ENCODE measurements at regions not wholly inside any gene's neighbourhood (a gene's known extent, or its start where the extent isn't known, plus 50 kb on each side); places are given as distances from the start of the nearest gene placed in this dataset.

- WGBS, 2 experiments: 90 to 92% methylated on average over 1 of the region's 1 CpG
- no peak overlapping the region for H3K4me3 ChIP-seq (ENCODE audit: insufficient read depth, low read depth, low read length)
- H3K36me3 ChIP-seq (ENCODE audit: control insufficient read depth, insufficient read depth, low read length): no peaks in the 10 kb centered on the region
- no peaks in the 10 kb centered on the region for H3K27me3 ChIP-seq (ENCODE audit: control insufficient read depth, insufficient read depth, low read length, poor library complexity, severe bottlenecking)
- no peak overlapping the region for H3K27ac ChIP-seq (ENCODE audit: insufficient read depth, low read depth, low read length, poor library complexity, severe bottlenecking)
- H3K9me3 ChIP-seq (ENCODE audit: control insufficient read depth, low read length): no peaks in the 10 kb centered on the region
- no peaks in the 10 kb centered on the region for H3K4me1 ChIP-seq (ENCODE audit: control insufficient read depth, insufficient read depth, low read length)
Observed at GRCh38 chr5:121707178-121707577, 144.5 kb upstream of the FTMT start.

GRCh38 chr5:121711416-121711815 lies 140.3 kb upstream of the FTMT start:
- Histone ChIP-seq H3K9me3 (ENCODE audit: control insufficient read depth, low read length) (no peaks in the 10 kb centered on the region), H3K36me3 (ENCODE audit: control insufficient read depth, insufficient read depth, low read length) (no peaks in the 10 kb centered on the region), H3K4me1 (ENCODE audit: control insufficient read depth, insufficient read depth, low read length) (no peaks in the 10 kb centered on the region), H3K4me3 (ENCODE audit: insufficient read depth, low read depth, low read length) (no peak overlapping the region), H3K27me3 (ENCODE audit: control insufficient read depth, insufficient read depth, low read length, poor library complexity, severe bottlenecking) (no peaks in the 10 kb centered on the region), H3K27ac (ENCODE audit: insufficient read depth, low read depth, low read length, poor library complexity, severe bottlenecking) (no peak overlapping the region)

GRCh38 chr5:121719255-121719654 lies 132.4 kb upstream of the FTMT start:
- H3K4me1 ChIP-seq (ENCODE audit: control insufficient read depth, insufficient read depth, low read length): no peaks in the 10 kb centered on the region
- whole genome bisulfite sequencing, 2 experiments: 96 to 100% methylated on average over 1 to 2 of the region's 2 CpGs
- H3K9me3 ChIP-seq (ENCODE audit: control insufficient read depth, low read length): no peaks in the 10 kb centered on the region
- H3K36me3 ChIP-seq (ENCODE audit: control insufficient read depth, insufficient read depth, low read length): no peaks in the 10 kb centered on the region
- no peak overlapping the region for H3K4me3 ChIP-seq (ENCODE audit: insufficient read depth, low read depth, low read length)
- no peaks in the 10 kb centered on the region for H3K27me3 ChIP-seq (ENCODE audit: control insufficient read depth, insufficient read depth, low read length, poor library complexity, severe bottlenecking)
- H3K27ac ChIP-seq (ENCODE audit: insufficient read depth, low read depth, low read length, poor library complexity, severe bottlenecking): no peak overlapping the region

GRCh38 chr5:121725450-121725849 lies 126.2 kb upstream of the FTMT start:
- peaks cover 6% of the 10 kb centered on the region for H3K4me1 ChIP-seq (ENCODE audit: control insufficient read depth, insufficient read depth, low read length)
- H3K27ac ChIP-seq (ENCODE audit: insufficient read depth, low read depth, low read length, poor library complexity, severe bottlenecking): no peak overlapping the region
- no peak overlapping the region for H3K4me3 ChIP-seq (ENCODE audit: insufficient read depth, low read depth, low read length)
- 96 to 100% methylated on average over 1 of the region's 1 CpG for WGBS, 2 experiments
- H3K9me3 ChIP-seq (ENCODE audit: control insufficient read depth, low read length): no peaks in the 10 kb centered on the region
- H3K36me3 ChIP-seq (ENCODE audit: control insufficient read depth, insufficient read depth, low read length): no peaks in the 10 kb centered on the region
- no peaks in the 10 kb centered on the region for H3K27me3 ChIP-seq (ENCODE audit: control insufficient read depth, insufficient read depth, low read length, poor library complexity, severe bottlenecking)

GRCh38 chr5:121726991-121727390 lies 124.7 kb upstream of the FTMT start:
- H3K36me3 ChIP-seq (ENCODE audit: control insufficient read depth, insufficient read depth, low read length): no peaks in the 10 kb centered on the region
- H3K4me1 ChIP-seq (ENCODE audit: control insufficient read depth, insufficient read depth, low read length): peaks cover 6% of the 10 kb centered on the region
- no peak overlapping the region for H3K4me3 ChIP-seq (ENCODE audit: insufficient read depth, low read depth, low read length)
- H3K27me3 ChIP-seq (ENCODE audit: control insufficient read depth, insufficient read depth, low read length, poor library complexity, severe bottlenecking): no peaks in the 10 kb centered on the region
- H3K9me3 ChIP-seq (ENCODE audit: control insufficient read depth, low read length): no peaks in the 10 kb centered on the region
- no peak overlapping the region for H3K27ac ChIP-seq (ENCODE audit: insufficient read depth, low read depth, low read length, poor library complexity, severe bottlenecking)
- WGBS, 2 experiments: 92 to 95% methylated on average over 8 of the region's 8 CpGs

- no peaks in the 10 kb centered on the region for H3K9me3 ChIP-seq (ENCODE audit: control insufficient read depth, low read length)
- 33 to 63% methylated on average over 2 to 3 of the region's 3 CpGs for WGBS, 2 experiments
- no peaks in the 10 kb centered on the region for H3K27me3 ChIP-seq (ENCODE audit: control insufficient read depth, insufficient read depth, low read length, poor library complexity, severe bottlenecking)
- H3K4me1 ChIP-seq (ENCODE audit: control insufficient read depth, insufficient read depth, low read length): no peaks in the 10 kb centered on the region
- no peak overlapping the region for H3K27ac ChIP-seq (ENCODE audit: insufficient read depth, low read depth, low read length, poor library complexity, severe bottlenecking)
- no peak overlapping the region for H3K4me3 ChIP-seq (ENCODE audit: insufficient read depth, low read depth, low read length)
- no peaks in the 10 kb centered on the region for H3K36me3 ChIP-seq (ENCODE audit: control insufficient read depth, insufficient read depth, low read length)
Observed at GRCh38 chr5:121731377-121731776, 120.3 kb upstream of the FTMT start.

GRCh38 chr5:121735618-121736017 lies 116.1 kb upstream of the FTMT start:
- no peak overlapping the region for H3K4me3 ChIP-seq (ENCODE audit: insufficient read depth, low read depth, low read length)
- H3K27ac ChIP-seq (ENCODE audit: insufficient read depth, low read depth, low read length, poor library complexity, severe bottlenecking): no peak overlapping the region
- 97 to 100% methylated on average over 2 of the region's 2 CpGs for WGBS, 2 experiments
- H3K27me3 ChIP-seq (ENCODE audit: control insufficient read depth, insufficient read depth, low read length, poor library complexity, severe bottlenecking): no peaks in the 10 kb centered on the region
- no peaks in the 10 kb centered on the region for H3K36me3 ChIP-seq (ENCODE audit: control insufficient read depth, insufficient read depth, low read length)
- no peaks in the 10 kb centered on the region for H3K9me3 ChIP-seq (ENCODE audit: control insufficient read depth, low read length)
- H3K4me1 ChIP-seq (ENCODE audit: control insufficient read depth, insufficient read depth, low read length): no peaks in the 10 kb centered on the region

GRCh38 chr5:121737120-121737519 lies 114.6 kb upstream of the FTMT start:
- Histone ChIP-seq H3K36me3 (ENCODE audit: control insufficient read depth, insufficient read depth, low read length) (no peaks in the 10 kb centered on the region), H3K4me1 (ENCODE audit: control insufficient read depth, insufficient read depth, low read length) (no peaks in the 10 kb centered on the region), H3K27me3 (ENCODE audit: control insufficient read depth, insufficient read depth, low read length, poor library complexity, severe bottlenecking) (no peaks in the 10 kb centered on the region), H3K4me3 (ENCODE audit: insufficient read depth, low read depth, low read length) (no peak overlapping the region), H3K9me3 (ENCODE audit: control insufficient read depth, low read length) (no peaks in the 10 kb centered on the region), H3K27ac (ENCODE audit: insufficient read depth, low read depth, low read length, poor library complexity, severe bottlenecking) (no peak overlapping the region)
- WGBS, 2 experiments: 93 to 95% methylated on average over 2 of the region's 2 CpGs

GRCh38 chr5:121741156-121741555 lies 110.5 kb upstream of the FTMT start:
- H3K4me3 ChIP-seq (ENCODE audit: insufficient read depth, low read depth, low read length): no peak overlapping the region
- H3K27ac ChIP-seq (ENCODE audit: insufficient read depth, low read depth, low read length, poor library complexity, severe bottlenecking): no peak overlapping the region
- no peaks in the 10 kb centered on the region for H3K9me3 ChIP-seq (ENCODE audit: control insufficient read depth, low read length)
- no peaks in the 10 kb centered on the region for H3K27me3 ChIP-seq (ENCODE audit: control insufficient read depth, insufficient read depth, low read length, poor library complexity, severe bottlenecking)
- 92 to 96% methylated on average over 2 to 3 of the region's 3 CpGs for WGBS, 2 experiments
- H3K36me3 ChIP-seq (ENCODE audit: control insufficient read depth, insufficient read depth, low read length): no peaks in the 10 kb centered on the region
- no peaks in the 10 kb centered on the region for H3K4me1 ChIP-seq (ENCODE audit: control insufficient read depth, insufficient read depth, low read length)

GRCh38 chr5:121744577-121744976 lies 107.1 kb upstream of the FTMT start:
- Histone ChIP-seq H3K4me1 (ENCODE audit: control insufficient read depth, insufficient read depth, low read length) (no peaks in the 10 kb centered on the region), H3K27ac (ENCODE audit: insufficient read depth, low read depth, low read length, poor library complexity, severe bottlenecking) (no peak overlapping the region), H3K36me3 (ENCODE audit: control insufficient read depth, insufficient read depth, low read length) (no peaks in the 10 kb centered on the region), H3K4me3 (ENCODE audit: insufficient read depth, low read depth, low read length) (no peak overlapping the region), H3K27me3 (ENCODE audit: control insufficient read depth, insufficient read depth, low read length, poor library complexity, severe bottlenecking) (no peaks in the 10 kb centered on the region), H3K9me3 (ENCODE audit: control insufficient read depth, low read length) (no peaks in the 10 kb centered on the region)

- no peaks in the 10 kb centered on the region for H3K36me3 ChIP-seq (ENCODE audit: control insufficient read depth, insufficient read depth, low read length)
- 93 to 100% methylated on average over 1 of the region's 1 CpG for WGBS, 2 experiments
- no peak overlapping the region for H3K4me3 ChIP-seq (ENCODE audit: insufficient read depth, low read depth, low read length)
- H3K9me3 ChIP-seq (ENCODE audit: control insufficient read depth, low read length): no peaks in the 10 kb centered on the region
- no peaks in the 10 kb centered on the region for H3K27me3 ChIP-seq (ENCODE audit: control insufficient read depth, insufficient read depth, low read length, poor library complexity, severe bottlenecking)
- H3K4me1 ChIP-seq (ENCODE audit: control insufficient read depth, insufficient read depth, low read length): no peaks in the 10 kb centered on the region
- no peak overlapping the region for H3K27ac ChIP-seq (ENCODE audit: insufficient read depth, low read depth, low read length, poor library complexity, severe bottlenecking)
Observed at GRCh38 chr5:121745407-121745806, 106.3 kb upstream of the FTMT start.

Data from ectodermal cell (in vitro differentiated cells).